Calu3 (cell line): ENCODE measurements at regions not wholly inside any gene's neighbourhood (a gene's known extent, or its start where the extent isn't known, plus 50 kb on each side); places are given as distances from the start of the nearest gene placed in this dataset.

ENCODE experiments used
- BruUV-seq: library from RNA; stranded (reverse); fragments of 400-500 nt; replicated peaks from 2 replicates; lab custom pipeline; 2021; lab: Mats Ljungman, UMichigan
- CTCF ChIA-PET: fragments of 300-600 bp; sonication (Branson Sonifier 250); formaldehyde crosslinking; loops from one replicate; lab custom pipeline; 2022; ENCODE audit warnings: antibody characterized with exemption; lab: Charles Lee
- DNase-seq: peaks from one replicate; pipeline ENCODE4 v3.0.0; 2022
- H3K27ac Mint-ChIP-seq: one replicate; pipeline ENCODE4 v1.8.0; 2022; ENCODE audit warnings: mixed read lengths; ENCODE audit not compliant: unreplicated experiment
- H3K27me3 Mint-ChIP-seq: one replicate; pipeline ENCODE4 v1.8.0; 2022; ENCODE audit warnings: mixed read lengths; ENCODE audit not compliant: unreplicated experiment
- H3K36me3 Mint-ChIP-seq: one replicate; pipeline ENCODE4 v1.8.0; 2022; ENCODE audit warnings: mild to moderate bottlenecking, moderate library complexity, mixed read lengths; ENCODE audit not compliant: insufficient read depth, unreplicated experiment
- H3K4me1 Mint-ChIP-seq: one replicate; pipeline ENCODE4 v1.8.0; 2022; ENCODE audit warnings: mild to moderate bottlenecking, low read depth, mixed read lengths; ENCODE audit not compliant: unreplicated experiment
- H3K4me3 Mint-ChIP-seq: one replicate; pipeline ENCODE4 v1.8.0; 2022; ENCODE audit warnings: mild to moderate bottlenecking, low read depth, moderate library complexity, mixed read lengths; ENCODE audit not compliant: unreplicated experiment
- H3K9me3 Mint-ChIP-seq: one replicate; pipeline ENCODE4 v1.8.0; 2022; ENCODE audit warnings: low read depth, mixed read lengths; ENCODE audit not compliant: unreplicated experiment
- CTCF ChIP-seq: fragments of 200-600 bp; IDR thresholded peaks from one replicate; pipeline ENCODE4 v1.8.0; 2022; ENCODE audit warnings: antibody characterized with exemption; ENCODE audit not compliant: unreplicated experiment
- intact Hi-C: fragments of 100-400 bp; cut with micrococcal nuclease; formaldehyde crosslinking; loops from one replicate; pipeline ENCODE4 v1.10.0; 2022; ENCODE audit not compliant: unreplicated experiment

GRCh38 chr11:11095831-11096723 lies 238.2 kb upstream of the ZBED5 start:
- no peak for TF ChIP-seq CTCF
- peaks cover 82% of the 10 kb centered on the region for H3K27me3 Mint-ChIP-seq
- intact Hi-C loops, result no loop called here
- H3K4me1 Mint-ChIP-seq, result no peaks in the 10 kb centered on the region
- CTCF ChIA-PET, result no interaction called here
- no peaks in the 10 kb centered on the region for H3K9me3 Mint-ChIP-seq
- no peak overlapping the region for H3K27ac Mint-ChIP-seq
- H3K36me3 Mint-ChIP-seq, result no peaks in the 10 kb centered on the region
- no peak overlapping the region for H3K4me3 Mint-ChIP-seq
- no peak for DNase-seq
- no TSS peak for BruUV-seq

DNA sequence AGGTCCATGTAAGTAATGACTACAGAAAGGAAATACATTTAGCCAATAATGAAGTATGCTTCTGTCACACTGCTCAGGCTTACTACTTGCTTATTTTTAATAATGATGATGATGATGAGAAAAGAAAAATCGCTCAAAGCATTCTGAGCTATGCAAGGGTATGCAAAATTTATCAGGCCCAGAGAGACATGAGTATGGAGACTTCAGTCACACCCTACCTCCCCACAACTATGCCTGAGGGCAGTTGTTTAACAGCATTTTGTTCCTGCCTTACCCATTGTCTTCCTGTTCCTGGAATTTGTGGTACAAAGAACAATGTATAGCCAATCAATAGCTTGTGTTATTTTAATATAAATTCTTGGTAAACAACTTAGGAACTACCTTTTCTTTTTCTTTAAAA lies 232.6 kb upstream of the ZBED5 start:
- Mint-ChIP-seq H3K4me1 (no peaks in the 10 kb centered on the region), H3K36me3 (no peaks in the 10 kb centered on the region), H3K27me3 (peaks cover 59% of the 10 kb centered on the region), H3K27ac (no peak overlapping the region), H3K9me3 (no peaks in the 10 kb centered on the region), H3K4me3 (no peak overlapping the region)
- intact Hi-C loops, result no loop called here
- TF ChIP-seq CTCF, result no peak
- BruUV-seq, result no TSS peak
- CTCF ChIA-PET, result no interaction called here
- DNase-seq, result no peak

- Mint-ChIP-seq H3K4me3 (no peak overlapping the region), H3K9me3 (no peaks in the 10 kb centered on the region), H3K4me1 (no peaks in the 10 kb centered on the region), H3K27me3 (peaks cover 59% of the 10 kb centered on the region), H3K36me3 (no peaks in the 10 kb centered on the region), H3K27ac (no peak overlapping the region)
- no TSS peak for BruUV-seq
- TF ChIP-seq CTCF, result no peak
- intact Hi-C loops, result no loop called here
- DNase-seq, result no peak
- CTCF ChIA-PET, result interaction anchor here (0.6 kb wide), 1 partner anchor 696 kb away, joined by 3 read pairs; no protein-coding TSS in a partner anchor
These were observed 232.0 kb upstream of the ZBED5 start for GRCh38 chr11:11089805-11090204.

- CTCF ChIA-PET, result no interaction called here
- no peaks in the 10 kb centered on the region for H3K9me3 Mint-ChIP-seq
- H3K4me1 Mint-ChIP-seq, result no peaks in the 10 kb centered on the region
- no TSS peak for BruUV-seq
- peaks cover 66% of the 10 kb centered on the region for H3K27me3 Mint-ChIP-seq
- no peak overlapping the region for H3K4me3 Mint-ChIP-seq
- H3K27ac Mint-ChIP-seq, result no peak overlapping the region
- TF ChIP-seq CTCF, result no peak
- no peaks in the 10 kb centered on the region for H3K36me3 Mint-ChIP-seq
- intact Hi-C loops, result no loop called here
- no peak for DNase-seq
These were observed 229.1 kb upstream of the ZBED5 start for GRCh38 chr11:11086979-11087378.
